ENCODE measurements at regions not wholly inside any gene's neighbourhood (a gene's known extent, or its start where the extent isn't known, plus 50 kb on each side); places are given as distances from the start of the nearest gene placed in this dataset.

DNA sequence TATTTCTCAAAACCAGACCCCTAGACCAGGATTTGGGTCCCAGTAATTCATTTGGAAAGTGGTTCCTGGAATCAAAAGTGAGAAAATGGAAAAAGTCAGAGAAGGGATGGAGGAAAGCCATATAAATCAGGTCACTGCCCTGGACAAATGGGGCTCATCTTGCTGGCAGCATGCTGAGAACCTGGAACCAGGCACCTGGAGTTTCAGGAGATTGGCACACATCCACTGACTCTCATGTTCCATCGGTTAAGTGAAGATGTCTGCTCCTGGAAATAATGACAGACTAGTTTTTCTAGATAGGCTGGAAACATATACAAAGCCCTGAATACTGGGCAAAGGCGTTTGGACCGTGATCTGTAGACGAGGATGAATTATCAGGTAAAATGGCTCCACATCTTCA is 163.6 kb upstream of the HS3ST1 start:
- TF ChIP-seq, protein P1, sequence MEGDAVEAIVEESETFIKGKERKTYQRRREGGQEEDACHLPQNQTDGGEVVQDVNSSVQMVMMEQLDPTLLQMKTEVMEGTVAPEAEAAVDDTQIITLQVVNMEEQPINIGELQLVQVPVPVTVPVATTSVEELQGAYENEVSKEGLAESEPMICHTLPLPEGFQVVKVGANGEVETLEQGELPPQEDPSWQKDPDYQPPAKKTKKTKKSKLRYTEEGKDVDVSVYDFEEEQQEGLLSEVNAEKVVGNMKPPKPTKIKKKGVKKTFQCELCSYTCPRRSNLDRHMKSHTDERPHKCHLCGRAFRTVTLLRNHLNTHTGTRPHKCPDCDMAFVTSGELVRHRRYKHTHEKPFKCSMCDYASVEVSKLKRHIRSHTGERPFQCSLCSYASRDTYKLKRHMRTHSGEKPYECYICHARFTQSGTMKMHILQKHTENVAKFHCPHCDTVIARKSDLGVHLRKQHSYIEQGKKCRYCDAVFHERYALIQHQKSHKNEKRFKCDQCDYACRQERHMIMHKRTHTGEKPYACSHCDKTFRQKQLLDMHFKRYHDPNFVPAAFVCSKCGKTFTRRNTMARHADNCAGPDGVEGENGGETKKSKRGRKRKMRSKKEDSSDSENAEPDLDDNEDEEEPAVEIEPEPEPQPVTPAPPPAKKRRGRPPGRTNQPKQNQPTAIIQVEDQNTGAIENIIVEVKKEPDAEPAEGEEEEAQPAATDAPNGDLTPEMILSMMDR (IDR thresholded peaks at IDR 0.05), result no peak
- no peak for TF ChIP-seq EZH2 (IDR thresholded peaks at IDR 0.05; ENCODE audit: borderline replicate concordance, insufficient read depth, low read depth, low read length, poor library complexity, severe bottlenecking)

Data from B cell (primary cell).